GM03348 (cell line): ENCODE measurements at regions not wholly inside any gene's neighbourhood (a gene's known extent, or its start where the extent isn't known, plus 50 kb on each side); places are given as distances from the start of the nearest gene placed in this dataset.
"Not testable (repeated sequence)": the region's sequence is repeated elsewhere in the genome, so short reads cannot be mapped to it uniquely, and the experiment has no call there.

Experiments used
- DNase-seq: peaks from one replicate; pipeline ENCODE4 v3.0.0; 2012; ENCODE audit warnings: low spot score

- DNase-seq, result no peak
Measured at GRCh38 chr16:22625967-22626366, 115.3 kb downstream of the NPIPB5 start.

GRCh38 chr16:22627043-22627442 is 116.4 kb downstream of the NPIPB5 start:
- DNase-seq, result no peak

GRCh38 chr16:22628994-22629393 is 118.3 kb downstream of the NPIPB5 start:
- DNase-seq, result no peak

- no peak for DNase-seq
Measured at GRCh38 chr16:22630242-22630641, 119.6 kb downstream of the NPIPB5 start.

GRCh38 chr16:22631264-22631663 is 120.6 kb downstream of the NPIPB5 start:
- no peak for DNase-seq

- DNase-seq, result no peak
Measured at GRCh38 chr16:22632606-22633005, 121.9 kb downstream of the NPIPB5 start.

GRCh38 chr16:22633280-22633679 is 122.6 kb downstream of the NPIPB5 start:
- DNase-seq, result no peak

- DNase-seq, result no peak
Measured at GRCh38 chr16:22633799-22634198, 123.1 kb downstream of the NPIPB5 start.

- no peak for DNase-seq
Measured at GRCh38 chr16:22634954-22635353, 124.3 kb downstream of the NPIPB5 start.

- no peak for DNase-seq
Measured at GRCh38 chr16:22635357-22635761, 124.7 kb downstream of the NPIPB5 start.

GRCh38 chr16:22635801-22636200 is 125.1 kb downstream of the NPIPB5 start:
- no peak for DNase-seq

GRCh38 chr16:22638393-22639206 is 127.9 kb downstream of the NPIPB5 start:
- DNase-seq, result peak; percentile 64

GRCh38 chr16:22641131-22641628 is 130.5 kb downstream of the NPIPB5 start:
- DNase-seq, result peak; percentile 57

GRCh38 chr16:22642416-22643088 is 131.9 kb downstream of the NPIPB5 start:
- DNase-seq, result no peak

- DNase-seq, result not testable (repeated sequence)
Measured at GRCh38 chr16:22643203-22643602, 132.5 kb downstream of the NPIPB5 start.

GRCh38 chr16:22643886-22644285 is 133.2 kb downstream of the NPIPB5 start:
- DNase-seq, result no peak

- DNase-seq, result no peak
Measured at GRCh38 chr16:22645868-22646267, 135.2 kb downstream of the NPIPB5 start.

GRCh38 chr16:22646948-22647556 is 136.4 kb downstream of the NPIPB5 start:
- DNase-seq, result no peak

- DNase-seq, result no peak
Measured at GRCh38 chr16:22648141-22648540, 137.4 kb downstream of the NPIPB5 start.

GRCh38 chr16:22648941-22649340 is 138.2 kb downstream of the NPIPB5 start:
- no peak for DNase-seq

- DNase-seq, result not testable (repeated sequence)
Measured at GRCh38 chr16:22651111-22651817, 140.6 kb downstream of the NPIPB5 start.

- no peak for DNase-seq
Measured at GRCh38 chr16:22652463-22652845, 141.8 kb downstream of the NPIPB5 start.
